ENCODE measurements at regions not wholly inside any gene's neighbourhood (a gene's known extent, or its start where the extent isn't known, plus 50 kb on each side); places are given as distances from the start of the nearest gene placed in this dataset.

DNA sequence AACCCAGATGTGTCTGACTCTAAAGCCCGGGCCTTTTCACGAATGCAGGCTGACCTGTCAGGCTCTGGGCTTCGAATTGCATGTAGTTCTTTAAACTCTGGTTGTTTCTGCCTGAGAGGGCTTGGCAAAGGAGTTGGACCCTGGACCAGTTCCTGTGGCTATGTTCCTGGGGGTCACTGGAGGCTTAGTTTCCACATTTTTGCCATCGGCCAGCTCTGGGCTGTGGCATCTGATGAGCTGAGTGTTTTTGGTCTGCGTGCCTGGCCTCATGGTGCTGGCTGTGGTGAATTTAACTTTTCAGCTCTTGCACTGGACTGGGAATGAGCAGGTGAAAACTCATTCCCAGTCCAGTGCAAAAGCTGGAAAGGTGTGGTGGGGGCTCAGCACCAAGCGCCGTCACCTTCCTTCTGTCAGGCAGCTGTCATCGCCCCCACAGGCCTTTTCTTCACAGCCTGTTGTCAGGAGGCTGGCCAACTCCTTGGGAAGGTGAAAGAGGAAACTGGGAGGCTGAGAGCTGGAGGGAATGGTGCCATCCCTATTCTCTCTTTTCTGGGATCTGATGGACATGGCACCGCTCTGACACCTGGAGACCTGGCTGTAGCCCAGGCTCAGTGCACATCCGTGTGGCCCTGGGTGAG lies 123.6 kb downstream of the ADAMTS15 start:
- DNase-seq, result no peak
- intact Hi-C loops (cut with DNase I; ENCODE audit: low total_unique reads) (no loop called here), in situ Hi-C loops (cut with MboI; ENCODE audit: low pct_ligation_motif_present in 1 of 4, low pct_unique_long_range_greater_than_20kb in 1 of 4, low sequenced_read_pairs in 3 of 4) (no loop called here)
- Histone ChIP-seq H3K36me3 (no peaks in the 10 kb centered on the region), H3K27me3 (no peaks in the 10 kb centered on the region), H3K27ac (no peak overlapping the region), H3K9me3 (no peaks in the 10 kb centered on the region), H3K4me3 (no peak overlapping the region), H3K4me1 (no peaks in the 10 kb centered on the region)
- WGBS, 2 donors (ENCODE audit: low coverage in 1 of 2), result 85 to 89% methylated on average over 6 to 10 of the region's 10 CpGs
- TF ChIP-seq, protein P1, sequence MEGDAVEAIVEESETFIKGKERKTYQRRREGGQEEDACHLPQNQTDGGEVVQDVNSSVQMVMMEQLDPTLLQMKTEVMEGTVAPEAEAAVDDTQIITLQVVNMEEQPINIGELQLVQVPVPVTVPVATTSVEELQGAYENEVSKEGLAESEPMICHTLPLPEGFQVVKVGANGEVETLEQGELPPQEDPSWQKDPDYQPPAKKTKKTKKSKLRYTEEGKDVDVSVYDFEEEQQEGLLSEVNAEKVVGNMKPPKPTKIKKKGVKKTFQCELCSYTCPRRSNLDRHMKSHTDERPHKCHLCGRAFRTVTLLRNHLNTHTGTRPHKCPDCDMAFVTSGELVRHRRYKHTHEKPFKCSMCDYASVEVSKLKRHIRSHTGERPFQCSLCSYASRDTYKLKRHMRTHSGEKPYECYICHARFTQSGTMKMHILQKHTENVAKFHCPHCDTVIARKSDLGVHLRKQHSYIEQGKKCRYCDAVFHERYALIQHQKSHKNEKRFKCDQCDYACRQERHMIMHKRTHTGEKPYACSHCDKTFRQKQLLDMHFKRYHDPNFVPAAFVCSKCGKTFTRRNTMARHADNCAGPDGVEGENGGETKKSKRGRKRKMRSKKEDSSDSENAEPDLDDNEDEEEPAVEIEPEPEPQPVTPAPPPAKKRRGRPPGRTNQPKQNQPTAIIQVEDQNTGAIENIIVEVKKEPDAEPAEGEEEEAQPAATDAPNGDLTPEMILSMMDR (IDR thresholded peaks at IDR 0.05), result no peak
- TF ChIP-seq EP300 (IDR thresholded peaks at IDR 0.05; ENCODE audit: low read depth) (no peak), POLR2AphosphoS5 (IDR thresholded peaks at IDR 0.05) (no peak), POLR2A (IDR thresholded peaks at IDR 0.05) (no peak)

DNA sequence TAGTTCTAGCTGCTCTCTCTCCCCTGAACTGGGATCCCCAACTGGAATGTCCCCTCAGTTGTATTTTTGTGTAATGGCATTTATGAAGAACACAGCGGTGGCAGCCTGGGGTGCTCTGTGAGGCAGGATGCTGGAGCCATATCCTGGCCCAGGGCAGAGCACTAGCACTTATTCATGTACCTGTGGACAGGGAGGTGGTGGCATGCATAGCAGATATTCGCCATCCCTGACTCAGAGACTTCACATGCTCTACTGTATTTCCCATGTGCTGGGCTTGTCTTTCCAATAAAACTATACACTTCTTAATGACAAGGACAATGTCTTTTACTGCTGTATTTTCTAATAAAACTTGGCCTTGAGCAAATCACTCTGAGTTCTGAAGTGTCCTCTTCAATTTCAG lies 125.3 kb downstream of the ADAMTS15 start:
- intact Hi-C loops (cut with DNase I; ENCODE audit: low total_unique reads) (no loop called here), in situ Hi-C loops (cut with MboI; ENCODE audit: low pct_ligation_motif_present in 1 of 4, low pct_unique_long_range_greater_than_20kb in 1 of 4, low sequenced_read_pairs in 3 of 4) (no loop called here)
- 85% methylated on average over 2 of the region's 2 CpGs; no CpG with 5 or more reads in 1 of the 2 donors for WGBS, 2 donors (ENCODE audit: low coverage in 1 of 2)
- Histone ChIP-seq H3K27ac (no peak overlapping the region), H3K4me3 (no peak overlapping the region), H3K36me3 (no peaks in the 10 kb centered on the region), H3K9me3 (no peaks in the 10 kb centered on the region), H3K4me1 (no peaks in the 10 kb centered on the region), H3K27me3 (no peaks in the 10 kb centered on the region)
- TF ChIP-seq, protein P1 (IDR thresholded peaks at IDR 0.05), result no peak
- TF ChIP-seq POLR2AphosphoS5 (IDR thresholded peaks at IDR 0.05), result no peak
- no peak for TF ChIP-seq EP300 (IDR thresholded peaks at IDR 0.05; ENCODE audit: low read depth)
- TF ChIP-seq POLR2A (IDR thresholded peaks at IDR 0.05), result no peak
- no peak for DNase-seq

GRCh38 chr11:130574740-130575139 lies 126.3 kb downstream of the ADAMTS15 start:
- WGBS, 2 donors (ENCODE audit: low coverage in 1 of 2), result 90 to 93% methylated on average over 2 of the region's 2 CpGs
- intact Hi-C loops (cut with DNase I; ENCODE audit: low total_unique reads) (no loop called here), in situ Hi-C loops (cut with MboI; ENCODE audit: low pct_ligation_motif_present in 1 of 4, low pct_unique_long_range_greater_than_20kb in 1 of 4, low sequenced_read_pairs in 3 of 4) (no loop called here)
- TF ChIP-seq, protein P1 (IDR thresholded peaks at IDR 0.05), result no peak
- Histone ChIP-seq H3K36me3 (no peaks in the 10 kb centered on the region), H3K4me1 (no peaks in the 10 kb centered on the region), H3K27me3 (no peaks in the 10 kb centered on the region), H3K9me3 (no peaks in the 10 kb centered on the region), H3K4me3 (no peak overlapping the region), H3K27ac (no peak overlapping the region)
- no peak for DNase-seq

GRCh38 chr11:130576146-130576545 lies 127.7 kb downstream of the ADAMTS15 start:
- Histone ChIP-seq H3K27ac (no peak overlapping the region), H3K4me1 (peaks cover 0 to 10% (median 2%) of the 10 kb centered on the region in 4 donors), H3K36me3 (no peaks in the 10 kb centered on the region), H3K27me3 (no peaks in the 10 kb centered on the region), H3K9me3 (no peaks in the 10 kb centered on the region), H3K4me3 (no peak overlapping the region)
- in situ Hi-C loops (cut with MboI; ENCODE audit: low pct_ligation_motif_present in 1 of 4, low pct_unique_long_range_greater_than_20kb in 1 of 4, low sequenced_read_pairs in 3 of 4) (no loop called here), intact Hi-C loops (cut with DNase I; ENCODE audit: low total_unique reads) (no loop called here)
- DNase-seq, result no peak
- TF ChIP-seq, protein P1 (IDR thresholded peaks at IDR 0.05), result no peak
- TF ChIP-seq EP300 (IDR thresholded peaks at IDR 0.05; ENCODE audit: low read depth) (no peak), POLR2A (IDR thresholded peaks at IDR 0.05) (no peak)
- WGBS, 2 donors (ENCODE audit: low coverage in 1 of 2), result 87 to 94% methylated on average over 3 to 7 of the region's 7 CpGs

Measured in transverse colon (tissue), 4 donors.